GM12891 (cell line): ENCODE measurements at regions not wholly inside any gene's neighbourhood (a gene's known extent, or its start where the extent isn't known, plus 50 kb on each side); places are given as distances from the start of the nearest gene placed in this dataset.

ENCODE experiments used
- PAX5 ChIP-seq: IDR thresholded peaks from 2 replicates; pipeline ENCODE4 v1.6.1; 2011; ENCODE audit warnings: low read length, moderate library complexity, mild to moderate bottlenecking; ENCODE audit not compliant: insufficient read depth, severe bottlenecking
- POLR2A ChIP-seq: IDR thresholded peaks from 2 replicates; pipeline ENCODE4 v1.6.1; 2011; ENCODE audit warnings: low read depth, low read length, control low read depth
- POLR2AphosphoS5 ChIP-seq: IDR thresholded peaks from 2 replicates; pipeline ENCODE4 v1.6.1; 2011; ENCODE audit warnings: low read depth, low read length, control low read depth
- POU2F2 ChIP-seq: IDR thresholded peaks from 2 replicates; pipeline ENCODE4 v1.6.1; 2011; ENCODE audit warnings: low read depth, mild to moderate bottlenecking, control low read depth, low read length, moderate library complexity
- SPI1 ChIP-seq: IDR thresholded peaks from 2 replicates; pipeline ENCODE4 v1.6.1; 2011; ENCODE audit warnings: low read depth, low read length, control low read depth
- TAF1 ChIP-seq: IDR thresholded peaks from 2 replicates; pipeline ENCODE4 v1.6.1; 2011; ENCODE audit warnings: low read depth, low read length, control low read depth

DNA sequence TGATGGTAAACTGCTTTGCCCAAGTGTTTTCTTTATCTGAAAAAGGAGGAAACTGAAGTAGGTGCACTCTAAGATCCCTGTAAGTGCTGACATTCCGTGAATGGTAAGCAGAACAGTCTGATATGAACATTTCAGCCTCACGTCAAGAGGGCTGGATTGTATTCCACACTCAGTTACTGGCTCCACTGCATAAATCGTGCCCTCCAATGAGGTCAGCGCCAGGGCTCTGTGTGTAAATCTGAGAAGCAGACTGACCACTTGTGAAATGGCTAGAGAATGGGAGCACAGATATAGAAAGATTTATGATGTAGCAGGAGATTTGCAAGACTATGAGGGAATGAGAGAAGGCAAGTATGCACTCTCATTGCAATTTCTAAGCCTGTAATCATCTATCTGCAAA lies 153.0 kb downstream of the ICOS start:
- TF ChIP-seq TAF1 = no peak
- no peak for TF ChIP-seq POLR2A
- TF ChIP-seq POLR2AphosphoS5 = no peak
- TF ChIP-seq POU2F2 = no peak
- TF ChIP-seq SPI1 = no peak
- TF ChIP-seq PAX5 = no peak
